ENCODE measurements at regions not wholly inside any gene's neighbourhood (a gene's known extent, or its start where the extent isn't known, plus 50 kb on each side); places are given as distances from the start of the nearest gene placed in this dataset.

- TF ChIP-seq CTCF (conservative IDR thresholded peaks at IDR 0.05 in 1 of 2, IDR thresholded peaks at IDR 0.05 in 1 of 2; ENCODE audit: low read depth in 1 of 2, low read length in 2 of 2), result no peak
- TF ChIP-seq EZH2 (IDR thresholded peaks at IDR 0.05; ENCODE audit: low read length, missing control alignments), result no peak
These were observed 207.7 kb upstream of the JARID2 start for GRCh38 chr6:15038013-15038791.
